ENCODE measurements at regions not wholly inside any gene's neighbourhood (a gene's known extent, or its start where the extent isn't known, plus 50 kb on each side); places are given as distances from the start of the nearest gene placed in this dataset.

DNA sequence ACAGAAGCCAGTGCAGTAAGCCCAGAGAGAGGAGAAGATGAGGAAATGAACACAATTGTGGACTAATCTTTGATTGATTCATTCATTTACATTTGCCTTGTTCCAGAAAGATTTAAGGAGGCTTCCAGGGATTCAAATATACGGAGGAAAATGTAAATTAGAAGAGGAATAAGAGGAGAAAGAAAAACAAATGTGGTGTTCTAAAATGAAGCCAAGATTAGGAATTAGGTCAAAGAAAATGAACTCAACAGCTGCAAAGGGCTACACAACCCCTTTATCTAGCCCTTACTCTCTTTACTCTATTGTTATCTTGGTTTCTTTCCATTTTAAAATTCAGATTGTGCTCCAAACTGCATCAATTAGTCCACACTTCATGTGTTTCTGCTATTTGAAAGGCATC lies 196.8 kb downstream of the SPATA18 start:
- Histone ChIP-seq H3K4me1 (ENCODE audit: insufficient read depth, low read length) (no peaks in the 10 kb centered on the region), H3K79me2 (ENCODE audit: insufficient read depth, low read length) (no peaks in the 10 kb centered on the region), H3K27ac (ENCODE audit: low read depth, low read length) (no peak overlapping the region), H4K20me1 (ENCODE audit: insufficient read depth, low read length) (no peaks in the 10 kb centered on the region), H3K9ac (ENCODE audit: low read length) (no peak overlapping the region), H3K36me3 (ENCODE audit: insufficient read depth, low read length) (no peaks in the 10 kb centered on the region), H3K27me3 (ENCODE audit: insufficient read depth, low read length) (no peaks in the 10 kb centered on the region), H3K4me3 (ENCODE audit: insufficient read depth, low read depth, low read length) (no peak overlapping the region), H3K4me2 (ENCODE audit: low read length) (no peak overlapping the region), H3K9me3 (ENCODE audit: insufficient read depth, low read depth, low read length) (no peaks in the 10 kb centered on the region), H2AFZ (ENCODE audit: low read depth, low read length) (no peak overlapping the region)
- FAIRE-seq (no peak), DNase-seq (ENCODE audit: low read depth) (no peak)
- peaks cover 6% of the 10 kb centered on the region for H3K4me1 Mint-ChIP-seq (ENCODE audit: low read depth, unreplicated experiment)
- TF ChIP-seq EZH2 (IDR thresholded peaks at IDR 0.05; ENCODE audit: insufficient read depth, low read length), result no peak
- TF ChIP-seq, protein P1, sequence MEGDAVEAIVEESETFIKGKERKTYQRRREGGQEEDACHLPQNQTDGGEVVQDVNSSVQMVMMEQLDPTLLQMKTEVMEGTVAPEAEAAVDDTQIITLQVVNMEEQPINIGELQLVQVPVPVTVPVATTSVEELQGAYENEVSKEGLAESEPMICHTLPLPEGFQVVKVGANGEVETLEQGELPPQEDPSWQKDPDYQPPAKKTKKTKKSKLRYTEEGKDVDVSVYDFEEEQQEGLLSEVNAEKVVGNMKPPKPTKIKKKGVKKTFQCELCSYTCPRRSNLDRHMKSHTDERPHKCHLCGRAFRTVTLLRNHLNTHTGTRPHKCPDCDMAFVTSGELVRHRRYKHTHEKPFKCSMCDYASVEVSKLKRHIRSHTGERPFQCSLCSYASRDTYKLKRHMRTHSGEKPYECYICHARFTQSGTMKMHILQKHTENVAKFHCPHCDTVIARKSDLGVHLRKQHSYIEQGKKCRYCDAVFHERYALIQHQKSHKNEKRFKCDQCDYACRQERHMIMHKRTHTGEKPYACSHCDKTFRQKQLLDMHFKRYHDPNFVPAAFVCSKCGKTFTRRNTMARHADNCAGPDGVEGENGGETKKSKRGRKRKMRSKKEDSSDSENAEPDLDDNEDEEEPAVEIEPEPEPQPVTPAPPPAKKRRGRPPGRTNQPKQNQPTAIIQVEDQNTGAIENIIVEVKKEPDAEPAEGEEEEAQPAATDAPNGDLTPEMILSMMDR (IDR thresholded peaks at IDR 0.05; ENCODE audit: insufficient read depth, low read depth, low read length), result no peak
- H3K27me3 Mint-ChIP-seq (ENCODE audit: low read depth, unreplicated experiment), result no peaks in the 10 kb centered on the region
- no peak overlapping the region for H3K4me3 Mint-ChIP-seq (ENCODE audit: unreplicated experiment)
- no peak overlapping the region for H3K27ac Mint-ChIP-seq (ENCODE audit: unreplicated experiment)
- no peaks in the 10 kb centered on the region for H3K36me3 Mint-ChIP-seq (ENCODE audit: low read depth, unreplicated experiment)
- H3K9me3 Mint-ChIP-seq (ENCODE audit: unreplicated experiment), result peaks cover 4% of the 10 kb centered on the region

GRCh38 chr4:52248820-52249219 lies 197.7 kb downstream of the SPATA18 start:
- Histone ChIP-seq H3K4me2 (ENCODE audit: low read length) (no peak overlapping the region), H3K9ac (ENCODE audit: low read length) (no peak overlapping the region), H3K4me3 (ENCODE audit: insufficient read depth, low read depth, low read length) (no peak overlapping the region), H3K4me1 (ENCODE audit: insufficient read depth, low read length) (no peaks in the 10 kb centered on the region), H3K9me3 (ENCODE audit: insufficient read depth, low read depth, low read length) (no peaks in the 10 kb centered on the region), H3K36me3 (ENCODE audit: insufficient read depth, low read length) (no peaks in the 10 kb centered on the region), H4K20me1 (ENCODE audit: insufficient read depth, low read length) (no peaks in the 10 kb centered on the region), H2AFZ (ENCODE audit: low read depth, low read length) (no peak overlapping the region), H3K27ac (ENCODE audit: low read depth, low read length) (no peak overlapping the region), H3K79me2 (ENCODE audit: insufficient read depth, low read length) (no peaks in the 10 kb centered on the region), H3K27me3 (ENCODE audit: insufficient read depth, low read length) (no peaks in the 10 kb centered on the region)
- Mint-ChIP-seq H3K36me3 (ENCODE audit: low read depth, unreplicated experiment) (no peaks in the 10 kb centered on the region), H3K9me3 (ENCODE audit: unreplicated experiment) (peaks cover 4% of the 10 kb centered on the region), H3K27me3 (ENCODE audit: low read depth, unreplicated experiment) (peaks cover 5% of the 10 kb centered on the region), H3K27ac (ENCODE audit: unreplicated experiment) (no peak overlapping the region), H3K4me3 (ENCODE audit: unreplicated experiment) (no peak overlapping the region), H3K4me1 (ENCODE audit: low read depth, unreplicated experiment) (peaks cover 6% of the 10 kb centered on the region)
- TF ChIP-seq, protein P1 (IDR thresholded peaks at IDR 0.05; ENCODE audit: insufficient read depth, low read depth, low read length), result no peak
- TF ChIP-seq EZH2 (IDR thresholded peaks at IDR 0.05; ENCODE audit: insufficient read depth, low read length), result no peak
- FAIRE-seq, result no peak
- DNase-seq (ENCODE audit: low read depth), result no peak

GRCh38 chr4:52249581-52249980 lies 198.5 kb downstream of the SPATA18 start:
- no peak for TF ChIP-seq EZH2 (IDR thresholded peaks at IDR 0.05; ENCODE audit: insufficient read depth, low read length)
- Mint-ChIP-seq H3K27me3 (ENCODE audit: low read depth, unreplicated experiment) (peaks cover 5% of the 10 kb centered on the region), H3K4me3 (ENCODE audit: unreplicated experiment) (no peak overlapping the region), H3K36me3 (ENCODE audit: low read depth, unreplicated experiment) (no peaks in the 10 kb centered on the region), H3K4me1 (ENCODE audit: low read depth, unreplicated experiment) (peaks cover 6% of the 10 kb centered on the region), H3K9me3 (ENCODE audit: unreplicated experiment) (peaks cover 4% of the 10 kb centered on the region), H3K27ac (ENCODE audit: unreplicated experiment) (no peak overlapping the region)
- Histone ChIP-seq H3K4me2 (ENCODE audit: low read length) (no peak overlapping the region), H3K36me3 (ENCODE audit: insufficient read depth, low read length) (no peaks in the 10 kb centered on the region), H3K9ac (ENCODE audit: low read length) (no peak overlapping the region), H3K27me3 (ENCODE audit: insufficient read depth, low read length) (no peaks in the 10 kb centered on the region), H3K27ac (ENCODE audit: low read depth, low read length) (no peak overlapping the region), H3K79me2 (ENCODE audit: insufficient read depth, low read length) (no peaks in the 10 kb centered on the region), H4K20me1 (ENCODE audit: insufficient read depth, low read length) (no peaks in the 10 kb centered on the region), H3K9me3 (ENCODE audit: insufficient read depth, low read depth, low read length) (no peaks in the 10 kb centered on the region), H3K4me3 (ENCODE audit: insufficient read depth, low read depth, low read length) (no peak overlapping the region), H2AFZ (ENCODE audit: low read depth, low read length) (no peak overlapping the region), H3K4me1 (ENCODE audit: insufficient read depth, low read length) (no peaks in the 10 kb centered on the region)
- FAIRE-seq (no peak), DNase-seq (ENCODE audit: low read depth) (no peak)
